ENCODE measurements at regions not wholly inside any gene's neighbourhood (a gene's known extent, or its start where the extent isn't known, plus 50 kb on each side); places are given as distances from the start of the nearest gene placed in this dataset.
"Not testable (repeated sequence)": the region's sequence is repeated elsewhere in the genome, so short reads cannot be mapped to it uniquely, and the experiment has no call there.

GRCh38 chr9:110021891-110022290, 186.1 kb downstream of the C9orf152 start:
- WGBS, 2 donors, result 20 to 41% methylated on average over 2 of the region's 2 CpGs
- Histone ChIP-seq H3K4me1 (ENCODE audit: control insufficient read depth in 5 of 5, insufficient read depth in 5 of 5, low read length in 5 of 5) (peaks cover 0 to 2% (median 0%) of the 10 kb centered on the region in 5 donors), H3K9ac (ENCODE audit: insufficient read depth in 1 of 2, low read length in 2 of 2) (no peak overlapping the region), H3K4me3 (no peak overlapping the region), H3K9me3 (ENCODE audit: control insufficient read depth in 4 of 4, insufficient read depth in 3 of 4, low read length in 3 of 4) (no peaks in the 10 kb centered on the region), H3K36me3 (ENCODE audit: control insufficient read depth in 4 of 4, insufficient read depth in 4 of 4, low read length in 4 of 4) (no peaks in the 10 kb centered on the region), H3K27ac (ENCODE audit: low read depth in 1 of 2, low read length in 1 of 2) (no peak overlapping the region), H3K27me3 (ENCODE audit: control insufficient read depth in 3 of 3, insufficient read depth in 3 of 3, low read length in 2 of 3) (no peaks in the 10 kb centered on the region)
- ATAC-seq (ENCODE audit: insufficient read depth, low FRiP score) (peak; percentile 53), DNase-seq (no peak)
- TF ChIP-seq, protein P1, sequence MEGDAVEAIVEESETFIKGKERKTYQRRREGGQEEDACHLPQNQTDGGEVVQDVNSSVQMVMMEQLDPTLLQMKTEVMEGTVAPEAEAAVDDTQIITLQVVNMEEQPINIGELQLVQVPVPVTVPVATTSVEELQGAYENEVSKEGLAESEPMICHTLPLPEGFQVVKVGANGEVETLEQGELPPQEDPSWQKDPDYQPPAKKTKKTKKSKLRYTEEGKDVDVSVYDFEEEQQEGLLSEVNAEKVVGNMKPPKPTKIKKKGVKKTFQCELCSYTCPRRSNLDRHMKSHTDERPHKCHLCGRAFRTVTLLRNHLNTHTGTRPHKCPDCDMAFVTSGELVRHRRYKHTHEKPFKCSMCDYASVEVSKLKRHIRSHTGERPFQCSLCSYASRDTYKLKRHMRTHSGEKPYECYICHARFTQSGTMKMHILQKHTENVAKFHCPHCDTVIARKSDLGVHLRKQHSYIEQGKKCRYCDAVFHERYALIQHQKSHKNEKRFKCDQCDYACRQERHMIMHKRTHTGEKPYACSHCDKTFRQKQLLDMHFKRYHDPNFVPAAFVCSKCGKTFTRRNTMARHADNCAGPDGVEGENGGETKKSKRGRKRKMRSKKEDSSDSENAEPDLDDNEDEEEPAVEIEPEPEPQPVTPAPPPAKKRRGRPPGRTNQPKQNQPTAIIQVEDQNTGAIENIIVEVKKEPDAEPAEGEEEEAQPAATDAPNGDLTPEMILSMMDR (IDR thresholded peaks at IDR 0.05; ENCODE audit: control extremely low read depth, extremely low read depth), result no peak

DNA sequence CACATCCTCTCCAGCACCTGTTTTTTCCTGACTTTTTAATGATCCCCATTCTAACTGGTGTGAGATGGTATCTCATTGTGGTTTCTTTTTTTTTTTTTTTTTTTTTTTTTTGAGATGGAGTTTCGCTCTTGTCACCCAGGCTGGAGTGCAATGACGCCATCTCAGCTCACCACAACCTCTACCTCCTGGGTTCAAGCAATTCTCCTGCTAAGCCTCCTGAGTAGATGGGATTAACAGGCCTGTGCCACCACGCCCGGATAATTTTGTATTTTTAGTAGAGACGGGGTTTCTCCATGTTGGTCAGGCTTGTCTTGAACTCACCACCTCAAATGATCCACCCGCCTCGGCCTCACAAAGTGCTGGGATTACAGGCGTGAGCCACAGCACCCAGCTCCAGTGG, 184.7 kb downstream of the C9orf152 start:
- not testable (repeated sequence) for ATAC-seq (ENCODE audit: insufficient read depth, low FRiP score); H3K27me3 ChIP-seq (ENCODE audit: control insufficient read depth in 3 of 3, insufficient read depth in 3 of 3, low read length in 2 of 3); H3K9me3 ChIP-seq (ENCODE audit: control insufficient read depth in 4 of 4, insufficient read depth in 3 of 4, low read length in 3 of 4); H3K36me3 ChIP-seq (ENCODE audit: control insufficient read depth in 4 of 4, insufficient read depth in 4 of 4, low read length in 4 of 4); H3K9ac ChIP-seq (ENCODE audit: insufficient read depth in 1 of 2, low read length in 2 of 2); H3K4me3 ChIP-seq; DNase-seq; H3K27ac ChIP-seq (ENCODE audit: low read depth in 1 of 2, low read length in 1 of 2)
- peaks cover 0 to 10% (median 0%) of the 10 kb centered on the region in 5 donors for H3K4me1 ChIP-seq (ENCODE audit: control insufficient read depth in 5 of 5, insufficient read depth in 5 of 5, low read length in 5 of 5)
- 88 to 92% methylated on average over 8 of the region's 8 CpGs for WGBS, 2 donors

GRCh38 chr9:110025551-110026170, 182.3 kb downstream of the C9orf152 start:
- Histone ChIP-seq H3K36me3 (ENCODE audit: control insufficient read depth in 4 of 4, insufficient read depth in 4 of 4, low read length in 4 of 4) (no peaks in the 10 kb centered on the region), H3K27me3 (ENCODE audit: control insufficient read depth in 3 of 3, insufficient read depth in 3 of 3, low read length in 2 of 3) (no peaks in the 10 kb centered on the region), H3K4me1 (ENCODE audit: control insufficient read depth in 5 of 5, insufficient read depth in 5 of 5, low read length in 5 of 5) (peaks cover 0 to 27% (median 9%) of the 10 kb centered on the region in 5 donors), H3K27ac (ENCODE audit: low read depth in 1 of 2, low read length in 1 of 2) (no peak overlapping the region), H3K9ac (ENCODE audit: insufficient read depth in 1 of 2, low read length in 2 of 2) (no peak overlapping the region), H3K9me3 (ENCODE audit: control insufficient read depth in 4 of 4, insufficient read depth in 3 of 4, low read length in 3 of 4) (no peaks in the 10 kb centered on the region), H3K4me3 (no peak overlapping the region)
- ATAC-seq (ENCODE audit: insufficient read depth, low FRiP score) (no peak), DNase-seq (no peak)
- WGBS, 2 donors, result 49 to 74% methylated on average over 4 of the region's 4 CpGs
- TF ChIP-seq, protein P1 (IDR thresholded peaks at IDR 0.05; ENCODE audit: control extremely low read depth, extremely low read depth), result no peak

- Histone ChIP-seq H3K4me1 (ENCODE audit: control insufficient read depth in 5 of 5, insufficient read depth in 5 of 5, low read length in 5 of 5) (peaks cover 0 to 39% (median 9%) of the 10 kb centered on the region in 5 donors), H3K4me3 (no peak overlapping the region), H3K27me3 (ENCODE audit: control insufficient read depth in 3 of 3, insufficient read depth in 3 of 3, low read length in 2 of 3) (no peaks in the 10 kb centered on the region), H3K36me3 (ENCODE audit: control insufficient read depth in 4 of 4, insufficient read depth in 4 of 4, low read length in 4 of 4) (no peaks in the 10 kb centered on the region), H3K9ac (ENCODE audit: insufficient read depth in 1 of 2, low read length in 2 of 2) (no peak overlapping the region), H3K27ac (ENCODE audit: low read depth in 1 of 2, low read length in 1 of 2) (peak overlapping the region in 1 of 2 donors; percentile 61), H3K9me3 (ENCODE audit: control insufficient read depth in 4 of 4, insufficient read depth in 3 of 4, low read length in 3 of 4) (no peaks in the 10 kb centered on the region)
- DNase-seq (peak; percentile 25 to 66 (median 54)), ATAC-seq (ENCODE audit: insufficient read depth, low FRiP score) (no peak)
- TF ChIP-seq, protein P1 (IDR thresholded peaks at IDR 0.05; ENCODE audit: control extremely low read depth, extremely low read depth), result no peak
- 28 to 39% methylated on average over 6 of the region's 6 CpGs for WGBS, 2 donors
Measured at GRCh38 chr9:110027671-110028081, 180.3 kb downstream of the C9orf152 start.

All from lung (tissue), 11 donors.